Endodermal cell (in vitro differentiated cells): ENCODE measurements at regions not wholly inside any gene's neighbourhood (a gene's known extent, or its start where the extent isn't known, plus 50 kb on each side); places are given as distances from the start of the nearest gene placed in this dataset.

ENCODE experiments used
- DNase-seq: peaks from one replicate; pipeline ENCODE4 v3.0.0-alpha.2; 2017
- H3K27ac ChIP-seq: 2 replicates; pipeline ENCODE4 v1.5.1; 2013; ENCODE audit warnings: mild to moderate bottlenecking, low read depth, low read length, moderate library complexity
- H3K27me3 ChIP-seq: 2 replicates; pipeline ENCODE4 v1.6.1; 2013; ENCODE audit warnings: mild to moderate bottlenecking, low read length, moderate library complexity; ENCODE audit not compliant: insufficient read depth, control insufficient read depth, poor library complexity, severe bottlenecking
- H3K36me3 ChIP-seq: 2 replicates; pipeline ENCODE4 v1.7.0; 2013; ENCODE audit warnings: mild to moderate bottlenecking, low read length, moderate library complexity; ENCODE audit not compliant: control insufficient read depth, insufficient read depth
- H3K4me1 ChIP-seq: one replicate; pipeline ENCODE4 v1.7.0; 2013; ENCODE audit warnings: low read length; ENCODE audit not compliant: control insufficient read depth, insufficient read depth
- H3K4me3 ChIP-seq: 2 replicates; pipeline ENCODE4 v1.5.1; 2013; ENCODE audit warnings: mild to moderate bottlenecking, low read length, moderate library complexity
- H3K9ac ChIP-seq: 2 replicates; pipeline ENCODE4 v1.6.1; 2013; ENCODE audit warnings: mild to moderate bottlenecking, low read length, moderate library complexity; ENCODE audit not compliant: poor library complexity, severe bottlenecking; ENCODE audit errors: extremely low read depth
- H3K9me3 ChIP-seq: 2 replicates; pipeline ENCODE4 v1.6.1; 2013; ENCODE audit warnings: mild to moderate bottlenecking, low read length, moderate library complexity; ENCODE audit not compliant: control insufficient read depth
- H3K27ac Mint-ChIP-seq: 2 replicates; pipeline ENCODE4 v1.8.0; 2020; ENCODE audit warnings: mixed read lengths
- H3K27me3 Mint-ChIP-seq: 2 replicates; pipeline ENCODE4 v1.8.0; 2021; ENCODE audit warnings: mild to moderate bottlenecking, mixed read lengths; ENCODE audit not compliant: insufficient read depth
- H3K36me3 Mint-ChIP-seq: 2 replicates; pipeline ENCODE4 v1.8.0; 2020; ENCODE audit warnings: low read depth, mixed read lengths
- H3K4me1 Mint-ChIP-seq: 2 replicates; pipeline ENCODE4 v1.8.0; 2020; ENCODE audit warnings: mixed read lengths
- H3K4me3 Mint-ChIP-seq: 2 replicates; pipeline ENCODE4 v1.8.0; 2020; ENCODE audit warnings: mild to moderate bottlenecking, moderate library complexity, mixed read lengths
- H3K9me3 Mint-ChIP-seq: 2 replicates; pipeline ENCODE4 v1.8.0; 2020; ENCODE audit warnings: mild to moderate bottlenecking, mixed read lengths
- WGBS, 2 experiments: methylation state at CpG; one replicate each; pipeline versions ENCODE4 v1.1.5 to v1.1.7; 2013; ENCODE audit warnings: missing lambda C conversion rate in 2 of 2, mixed read lengths in 1 of 2; ENCODE audit not compliant: insufficient coverage in 1 of 2, insufficient read length in 1 of 2; 5-methylcytosine and 5-hydroxymethylcytosine counted together
- TF ChIP-seq, protein P1 (sequence below): fragments of 200-600 bp; sonication (generic); conservative IDR thresholded peaks from 2 replicates; pipeline ENCODE4 v1.5.0; 2021; ENCODE audit warnings: antibody characterized with exemption, mild to moderate bottlenecking

GRCh38 chr5:103463261-103463660, 99.3 kb downstream of the NUDT12 start:
- no peak for DNase-seq
- no peaks in the 10 kb centered on the region for H3K36me3 Mint-ChIP-seq
- H3K27ac Mint-ChIP-seq = no peak overlapping the region
- Histone ChIP-seq H3K27ac (no peak overlapping the region), H3K9ac (no peak overlapping the region), H3K4me3 (no peak overlapping the region), H3K36me3 (no peaks in the 10 kb centered on the region), H3K4me1 (no peaks in the 10 kb centered on the region), H3K9me3 (no peaks in the 10 kb centered on the region), H3K27me3 (no peaks in the 10 kb centered on the region)
- no peaks in the 10 kb centered on the region for H3K4me1 Mint-ChIP-seq
- H3K4me3 Mint-ChIP-seq = no peak overlapping the region
- H3K27me3 Mint-ChIP-seq = no peaks in the 10 kb centered on the region
- no peaks in the 10 kb centered on the region for H3K9me3 Mint-ChIP-seq
- TF ChIP-seq, protein P1, sequence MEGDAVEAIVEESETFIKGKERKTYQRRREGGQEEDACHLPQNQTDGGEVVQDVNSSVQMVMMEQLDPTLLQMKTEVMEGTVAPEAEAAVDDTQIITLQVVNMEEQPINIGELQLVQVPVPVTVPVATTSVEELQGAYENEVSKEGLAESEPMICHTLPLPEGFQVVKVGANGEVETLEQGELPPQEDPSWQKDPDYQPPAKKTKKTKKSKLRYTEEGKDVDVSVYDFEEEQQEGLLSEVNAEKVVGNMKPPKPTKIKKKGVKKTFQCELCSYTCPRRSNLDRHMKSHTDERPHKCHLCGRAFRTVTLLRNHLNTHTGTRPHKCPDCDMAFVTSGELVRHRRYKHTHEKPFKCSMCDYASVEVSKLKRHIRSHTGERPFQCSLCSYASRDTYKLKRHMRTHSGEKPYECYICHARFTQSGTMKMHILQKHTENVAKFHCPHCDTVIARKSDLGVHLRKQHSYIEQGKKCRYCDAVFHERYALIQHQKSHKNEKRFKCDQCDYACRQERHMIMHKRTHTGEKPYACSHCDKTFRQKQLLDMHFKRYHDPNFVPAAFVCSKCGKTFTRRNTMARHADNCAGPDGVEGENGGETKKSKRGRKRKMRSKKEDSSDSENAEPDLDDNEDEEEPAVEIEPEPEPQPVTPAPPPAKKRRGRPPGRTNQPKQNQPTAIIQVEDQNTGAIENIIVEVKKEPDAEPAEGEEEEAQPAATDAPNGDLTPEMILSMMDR = no peak
- WGBS, 2 experiments = 92 to 94% methylated on average over 3 to 5 of the region's 5 CpGs

- Mint-ChIP-seq H3K27ac (no peak overlapping the region), H3K36me3 (no peaks in the 10 kb centered on the region), H3K9me3 (no peaks in the 10 kb centered on the region), H3K4me3 (no peak overlapping the region), H3K4me1 (no peaks in the 10 kb centered on the region), H3K27me3 (peaks cover 2% of the 10 kb centered on the region)
- Histone ChIP-seq H3K4me3 (no peak overlapping the region), H3K27me3 (no peaks in the 10 kb centered on the region), H3K36me3 (no peaks in the 10 kb centered on the region), H3K9me3 (no peaks in the 10 kb centered on the region), H3K4me1 (no peaks in the 10 kb centered on the region), H3K27ac (no peak overlapping the region), H3K9ac (no peak overlapping the region)
- DNase-seq = no peak
- WGBS, 2 experiments = 81% methylated on average over 1 of the region's 1 CpG; no CpG with 5 or more reads in 1 of the 2 experiments
- TF ChIP-seq, protein P1 = no peak
Measured at GRCh38 chr5:103461243-103461642, 101.3 kb downstream of the NUDT12 start.

- DNase-seq = no peak
- Histone ChIP-seq H3K9me3 (no peaks in the 10 kb centered on the region), H3K27me3 (no peaks in the 10 kb centered on the region), H3K27ac (no peak overlapping the region), H3K36me3 (no peaks in the 10 kb centered on the region), H3K9ac (no peak overlapping the region), H3K4me1 (no peaks in the 10 kb centered on the region), H3K4me3 (no peak overlapping the region)
- Mint-ChIP-seq H3K4me3 (no peak overlapping the region), H3K9me3 (no peaks in the 10 kb centered on the region), H3K36me3 (no peaks in the 10 kb centered on the region), H3K27me3 (peaks cover 2% of the 10 kb centered on the region), H3K4me1 (no peaks in the 10 kb centered on the region), H3K27ac (no peak overlapping the region)
- 85 to 100% methylated on average over 2 to 3 of the region's 3 CpGs for WGBS, 2 experiments
- TF ChIP-seq, protein P1 = no peak
Measured at GRCh38 chr5:103458497-103459040, 104.0 kb downstream of the NUDT12 start.
